PFSK-1 (cell line): ENCODE measurements at regions not wholly inside any gene's neighbourhood (a gene's known extent, or its start where the extent isn't known, plus 50 kb on each side); places are given as distances from the start of the nearest gene placed in this dataset.

Experiments used
- FOXP2 ChIP-seq: optimal IDR thresholded peaks from 2 replicates; pipeline ENCODE3; 2011; ENCODE audit warnings: borderline replicate concordance, control low read depth, inconsistent platforms; ENCODE audit not compliant: insufficient read depth; ENCODE audit errors: extremely low read length, extremely low read depth
- POLR2AphosphoS5 ChIP-seq: IDR thresholded peaks from 2 replicates; pipeline ENCODE4 v1.6.1; 2012; ENCODE audit warnings: low read depth, mild to moderate bottlenecking, control low read depth, low read length, moderate library complexity
- SIN3A ChIP-seq: IDR thresholded peaks from 2 replicates; pipeline ENCODE4 v1.6.1; 2012; ENCODE audit warnings: mild to moderate bottlenecking, low read length, moderate library complexity, borderline replicate concordance; ENCODE audit not compliant: insufficient read depth
- TAF1 ChIP-seq: IDR thresholded peaks from 2 replicates; pipeline ENCODE4 v1.6.1; 2012; ENCODE audit warnings: low read length, control low read depth, borderline replicate concordance; ENCODE audit not compliant: insufficient read depth
- TF ChIP-seq, protein P1 (sequence below), 2 experiments: IDR thresholded peaks; 2 replicates each; pipeline versions ENCODE4 v1.6.1 to v1.8.0; 2011 to 2012; ENCODE audit warnings: low read depth in 2 of 2, low read length in 2 of 2, control low read depth in 1 of 2, inconsistent platforms in 1 of 2, mild to moderate bottlenecking in 1 of 2, moderate library complexity in 1 of 2; ENCODE audit not compliant: insufficient read depth in 1 of 2

DNA sequence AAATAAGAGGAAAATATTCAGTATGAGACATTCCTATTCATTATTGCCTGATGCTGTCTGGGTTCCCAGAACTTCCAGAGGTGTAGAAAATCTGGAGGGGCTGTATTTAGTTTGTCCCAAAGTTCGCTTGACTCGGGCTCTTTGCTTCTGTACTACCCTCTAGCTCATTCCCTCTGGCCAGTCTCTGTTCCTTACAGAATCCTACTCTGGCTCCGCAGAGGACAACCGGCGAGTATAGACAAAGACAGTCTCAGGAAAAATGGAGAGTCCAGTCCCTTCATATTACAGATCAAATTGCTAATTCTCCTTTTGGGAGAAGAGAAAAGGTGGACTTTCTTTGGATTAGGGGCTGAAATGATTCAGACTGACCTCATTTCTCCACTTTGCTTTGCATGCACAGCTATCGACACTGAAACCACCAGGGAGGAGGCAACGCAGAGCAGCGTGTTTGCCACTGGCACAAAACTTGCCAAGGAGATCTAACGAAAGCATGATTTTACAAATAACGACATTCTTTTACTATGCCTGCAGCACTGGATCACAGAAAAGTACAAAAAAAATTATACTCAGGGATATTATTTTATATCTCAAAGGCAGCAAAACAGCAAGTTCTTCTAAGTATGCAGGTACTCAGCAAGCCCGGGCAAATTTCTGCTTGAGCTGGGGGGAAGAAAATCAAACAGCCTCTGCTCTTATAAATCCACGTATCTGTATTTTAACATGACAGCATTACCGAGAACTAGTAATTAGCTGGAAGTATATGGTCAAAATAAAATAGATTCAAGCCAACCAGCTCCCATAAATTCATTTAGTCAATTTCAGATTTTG is 279.7 kb downstream of the NPR3 start:
- TF ChIP-seq FOXP2, result no peak
- TF ChIP-seq TAF1, result no peak
- no peak for TF ChIP-seq SIN3A
- TF ChIP-seq POLR2AphosphoS5, result no peak
- TF ChIP-seq, protein P1, sequence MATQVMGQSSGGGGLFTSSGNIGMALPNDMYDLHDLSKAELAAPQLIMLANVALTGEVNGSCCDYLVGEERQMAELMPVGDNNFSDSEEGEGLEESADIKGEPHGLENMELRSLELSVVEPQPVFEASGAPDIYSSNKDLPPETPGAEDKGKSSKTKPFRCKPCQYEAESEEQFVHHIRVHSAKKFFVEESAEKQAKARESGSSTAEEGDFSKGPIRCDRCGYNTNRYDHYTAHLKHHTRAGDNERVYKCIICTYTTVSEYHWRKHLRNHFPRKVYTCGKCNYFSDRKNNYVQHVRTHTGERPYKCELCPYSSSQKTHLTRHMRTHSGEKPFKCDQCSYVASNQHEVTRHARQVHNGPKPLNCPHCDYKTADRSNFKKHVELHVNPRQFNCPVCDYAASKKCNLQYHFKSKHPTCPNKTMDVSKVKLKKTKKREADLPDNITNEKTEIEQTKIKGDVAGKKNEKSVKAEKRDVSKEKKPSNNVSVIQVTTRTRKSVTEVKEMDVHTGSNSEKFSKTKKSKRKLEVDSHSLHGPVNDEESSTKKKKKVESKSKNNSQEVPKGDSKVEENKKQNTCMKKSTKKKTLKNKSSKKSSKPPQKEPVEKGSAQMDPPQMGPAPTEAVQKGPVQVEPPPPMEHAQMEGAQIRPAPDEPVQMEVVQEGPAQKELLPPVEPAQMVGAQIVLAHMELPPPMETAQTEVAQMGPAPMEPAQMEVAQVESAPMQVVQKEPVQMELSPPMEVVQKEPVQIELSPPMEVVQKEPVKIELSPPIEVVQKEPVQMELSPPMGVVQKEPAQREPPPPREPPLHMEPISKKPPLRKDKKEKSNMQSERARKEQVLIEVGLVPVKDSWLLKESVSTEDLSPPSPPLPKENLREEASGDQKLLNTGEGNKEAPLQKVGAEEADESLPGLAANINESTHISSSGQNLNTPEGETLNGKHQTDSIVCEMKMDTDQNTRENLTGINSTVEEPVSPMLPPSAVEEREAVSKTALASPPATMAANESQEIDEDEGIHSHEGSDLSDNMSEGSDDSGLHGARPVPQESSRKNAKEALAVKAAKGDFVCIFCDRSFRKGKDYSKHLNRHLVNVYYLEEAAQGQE (IDR thresholded peaks at IDR 0.05; ENCODE audit: insufficient read depth in 1 of 2, low read depth in 2 of 2, low read length in 2 of 2), result no peak

DNA sequence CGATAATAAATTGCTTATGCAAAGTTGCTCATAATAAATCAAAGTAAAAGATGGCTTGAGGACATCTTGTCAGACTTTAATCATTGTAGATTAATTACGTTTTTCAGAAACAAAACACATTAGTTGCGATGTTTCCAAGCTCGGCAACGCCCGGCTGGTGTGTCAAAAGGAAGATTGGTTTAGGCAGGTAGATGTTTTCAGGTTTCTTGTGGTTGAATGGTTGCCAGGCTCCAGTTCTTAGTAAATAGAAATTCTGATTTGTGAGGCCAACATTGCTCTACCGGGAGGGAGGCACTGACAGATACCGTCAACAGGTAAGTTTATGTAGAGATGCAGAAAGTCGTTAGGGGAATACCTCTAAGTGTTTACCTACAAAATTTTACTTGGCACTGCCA is 280.3 kb downstream of the NPR3 start:
- no peak for TF ChIP-seq POLR2AphosphoS5
- TF ChIP-seq, protein P1 (IDR thresholded peaks at IDR 0.05; ENCODE audit: insufficient read depth in 1 of 2, low read depth in 2 of 2, low read length in 2 of 2), result no peak
- no peak for TF ChIP-seq SIN3A
- TF ChIP-seq FOXP2, result no peak
- TF ChIP-seq TAF1, result no peak

DNA sequence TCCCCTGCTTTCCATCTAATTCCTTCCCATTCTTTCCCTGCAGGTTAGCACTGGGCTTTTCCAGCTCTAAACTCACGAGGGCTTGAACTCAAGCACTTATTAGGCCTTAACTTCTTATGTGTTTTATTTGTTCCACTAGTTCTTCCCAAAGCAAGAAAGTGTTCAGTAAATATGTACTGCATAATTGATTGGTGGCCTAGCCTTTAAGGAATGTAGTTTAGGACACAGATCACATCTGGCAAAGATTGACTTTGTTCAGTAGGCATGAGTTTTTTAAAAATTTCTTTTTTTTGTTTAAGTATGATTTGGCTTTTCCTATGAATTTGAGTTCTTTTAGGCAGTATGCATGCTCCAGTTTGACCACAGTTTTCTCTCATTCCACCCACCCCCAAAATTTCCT is 285.2 kb downstream of the NPR3 start:
- no peak for TF ChIP-seq FOXP2
- no peak for TF ChIP-seq TAF1
- TF ChIP-seq SIN3A, result no peak
- TF ChIP-seq, protein P1 (IDR thresholded peaks at IDR 0.05; ENCODE audit: insufficient read depth in 1 of 2, low read depth in 2 of 2, low read length in 2 of 2), result no peak
- TF ChIP-seq POLR2AphosphoS5, result no peak

DNA sequence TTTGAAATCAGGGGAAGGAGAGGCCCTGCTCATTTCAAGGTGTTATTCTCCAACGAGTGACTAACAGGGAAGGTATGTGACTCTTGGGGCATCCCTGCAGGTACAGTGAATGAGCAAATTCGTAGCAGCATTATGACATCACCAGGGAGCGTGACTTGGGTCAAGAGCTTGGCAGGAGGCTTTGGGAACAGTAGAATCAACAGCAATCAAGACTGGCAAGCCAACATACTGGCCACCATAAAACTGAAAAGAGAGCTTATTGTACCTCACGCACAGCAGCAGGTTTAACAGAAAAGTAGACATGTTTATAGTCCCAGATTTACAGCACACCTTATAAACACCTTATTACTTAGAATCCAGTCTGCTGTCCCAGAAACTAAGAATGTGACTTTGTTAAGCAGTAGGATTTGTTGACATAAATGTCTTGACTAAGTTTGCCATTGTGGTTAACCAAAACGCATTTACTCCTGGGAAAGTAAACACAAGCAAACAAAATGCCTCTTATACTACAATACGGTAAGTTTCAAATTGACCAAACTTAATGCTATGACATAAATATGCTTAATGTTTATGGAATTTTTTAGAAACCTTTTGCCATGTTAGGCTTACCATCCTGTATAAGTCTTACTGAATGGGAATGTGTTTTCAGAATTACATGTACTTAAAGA is 297.8 kb downstream of the NPR3 start:
- TF ChIP-seq, protein P1 (IDR thresholded peaks at IDR 0.05; ENCODE audit: insufficient read depth in 1 of 2, low read depth in 2 of 2, low read length in 2 of 2), result no peak
- TF ChIP-seq POLR2AphosphoS5, result no peak
- TF ChIP-seq TAF1, result no peak
- TF ChIP-seq FOXP2, result no peak
- TF ChIP-seq SIN3A, result no peak
